ENCODE measurements at regions not wholly inside any gene's neighbourhood (a gene's known extent, or its start where the extent isn't known, plus 50 kb on each side); places are given as distances from the start of the nearest gene placed in this dataset.
"Not testable (repeated sequence)": the region's sequence is repeated elsewhere in the genome, so short reads cannot be mapped to it uniquely, and the experiment has no call there.

DNA sequence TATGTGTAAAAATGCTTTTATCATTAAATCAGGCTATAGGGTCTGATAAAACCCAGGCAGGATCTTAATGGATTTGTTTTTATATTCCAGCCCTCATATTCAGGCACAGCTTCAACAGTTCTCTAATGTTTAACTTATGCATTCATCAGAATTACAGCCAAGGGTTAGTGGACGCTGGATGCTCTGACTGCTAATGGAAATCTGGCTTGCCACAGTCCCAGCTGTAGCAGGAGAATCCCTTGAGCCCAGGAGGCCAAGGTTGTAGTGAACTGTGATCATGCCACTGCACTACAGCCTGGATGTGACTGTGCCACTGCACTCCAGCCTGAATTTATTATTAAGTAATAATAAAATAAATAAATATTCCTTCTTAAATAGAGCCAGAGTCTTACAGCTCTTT lies 98.0 kb downstream of the SLC25A46 start:
- no peak for DNase-seq (ENCODE audit: low read depth)
- TF ChIP-seq, protein P1, sequence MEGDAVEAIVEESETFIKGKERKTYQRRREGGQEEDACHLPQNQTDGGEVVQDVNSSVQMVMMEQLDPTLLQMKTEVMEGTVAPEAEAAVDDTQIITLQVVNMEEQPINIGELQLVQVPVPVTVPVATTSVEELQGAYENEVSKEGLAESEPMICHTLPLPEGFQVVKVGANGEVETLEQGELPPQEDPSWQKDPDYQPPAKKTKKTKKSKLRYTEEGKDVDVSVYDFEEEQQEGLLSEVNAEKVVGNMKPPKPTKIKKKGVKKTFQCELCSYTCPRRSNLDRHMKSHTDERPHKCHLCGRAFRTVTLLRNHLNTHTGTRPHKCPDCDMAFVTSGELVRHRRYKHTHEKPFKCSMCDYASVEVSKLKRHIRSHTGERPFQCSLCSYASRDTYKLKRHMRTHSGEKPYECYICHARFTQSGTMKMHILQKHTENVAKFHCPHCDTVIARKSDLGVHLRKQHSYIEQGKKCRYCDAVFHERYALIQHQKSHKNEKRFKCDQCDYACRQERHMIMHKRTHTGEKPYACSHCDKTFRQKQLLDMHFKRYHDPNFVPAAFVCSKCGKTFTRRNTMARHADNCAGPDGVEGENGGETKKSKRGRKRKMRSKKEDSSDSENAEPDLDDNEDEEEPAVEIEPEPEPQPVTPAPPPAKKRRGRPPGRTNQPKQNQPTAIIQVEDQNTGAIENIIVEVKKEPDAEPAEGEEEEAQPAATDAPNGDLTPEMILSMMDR (IDR thresholded peaks at IDR 0.05; ENCODE audit: low read length, missing control alignments), result no peak

DNA sequence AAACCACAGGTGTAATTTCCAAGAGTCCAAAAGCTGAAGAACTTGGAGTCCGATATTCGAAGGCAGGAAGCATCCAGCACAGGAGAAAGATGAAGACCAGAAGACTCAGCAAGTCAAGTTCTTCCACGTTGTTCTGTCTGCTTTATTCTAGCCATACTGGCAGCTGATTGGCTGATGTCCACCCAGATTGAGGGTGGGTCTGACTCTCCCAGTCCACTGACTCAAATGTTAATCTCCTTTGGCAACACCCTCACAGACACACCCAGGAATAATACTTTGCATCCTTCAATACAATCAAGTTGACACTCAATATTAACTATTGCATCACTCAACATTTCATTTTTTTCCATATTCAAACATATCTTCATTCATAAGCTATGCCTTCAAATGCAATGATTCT lies 99.5 kb downstream of the SLC25A46 start:
- not testable (repeated sequence) for DNase-seq (ENCODE audit: low read depth); H3K4me3 ChIP-seq (replicated peaks; ENCODE audit: low read depth, low read length)

More for the DNA sequence above, 98.0 kb downstream of the SLC25A46 start:
- no peak overlapping the region for H3K4me3 ChIP-seq (replicated peaks; ENCODE audit: low read depth, low read length)

DNA sequence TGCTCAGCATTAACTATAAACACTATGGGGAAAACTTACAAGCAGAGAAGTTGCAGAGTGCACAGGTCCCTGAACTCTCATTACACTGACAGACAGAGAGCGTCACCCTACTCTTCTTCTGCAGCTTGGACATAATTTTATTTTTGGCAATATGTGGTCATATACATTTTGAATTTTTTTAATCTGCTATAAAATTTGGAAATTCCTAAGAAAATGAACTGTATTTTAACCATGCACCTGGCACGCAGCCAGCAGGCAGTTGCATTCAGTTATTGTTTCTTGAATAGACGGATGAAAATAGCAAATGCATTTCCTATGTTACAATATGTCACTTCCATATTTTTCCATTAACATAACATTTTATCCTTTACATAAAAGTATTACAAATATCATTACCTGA lies 100.2 kb downstream of the SLC25A46 start:
- TF ChIP-seq, protein P1 (IDR thresholded peaks at IDR 0.05; ENCODE audit: low read length, missing control alignments), result no peak
- DNase-seq (ENCODE audit: low read depth), result peak; percentile 14
- no peak overlapping the region for H3K4me3 ChIP-seq (replicated peaks; ENCODE audit: low read depth, low read length)

DNA sequence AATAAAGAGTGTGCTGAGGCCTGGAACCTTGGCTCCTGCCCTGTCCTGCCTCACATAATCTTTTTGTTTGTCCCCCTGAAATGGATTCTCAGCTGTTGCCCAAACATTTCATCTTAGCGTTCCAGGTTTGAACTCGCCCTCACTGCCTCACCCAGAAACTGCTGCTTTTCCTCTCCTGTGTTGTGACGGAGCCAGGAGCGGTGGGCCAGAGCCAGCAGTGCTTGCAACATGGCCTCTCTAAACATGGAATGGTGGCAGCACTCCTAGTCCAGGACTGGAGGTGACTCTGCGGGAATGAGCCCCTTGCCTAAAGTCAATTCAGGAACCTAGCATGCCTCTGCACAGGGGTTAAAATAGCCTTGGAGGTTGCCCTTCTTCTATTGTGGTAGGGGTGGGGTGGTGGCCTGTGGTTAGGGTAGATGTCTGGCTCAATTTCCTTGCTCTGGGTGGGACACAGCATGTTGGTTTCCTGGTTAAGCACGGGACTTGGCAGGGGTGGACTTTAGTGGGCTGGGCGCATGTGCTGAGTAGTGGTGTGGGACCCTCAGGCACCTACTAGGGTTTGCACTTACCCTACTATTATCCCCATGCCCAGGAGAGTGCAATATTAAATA lies 101.6 kb downstream of the SLC25A46 start:
- TF ChIP-seq, protein P1 (IDR thresholded peaks at IDR 0.05; ENCODE audit: low read length, missing control alignments), result no peak
- no peak overlapping the region for H3K4me3 ChIP-seq (replicated peaks; ENCODE audit: low read depth, low read length)
- no peak for DNase-seq (ENCODE audit: low read depth)

DNA sequence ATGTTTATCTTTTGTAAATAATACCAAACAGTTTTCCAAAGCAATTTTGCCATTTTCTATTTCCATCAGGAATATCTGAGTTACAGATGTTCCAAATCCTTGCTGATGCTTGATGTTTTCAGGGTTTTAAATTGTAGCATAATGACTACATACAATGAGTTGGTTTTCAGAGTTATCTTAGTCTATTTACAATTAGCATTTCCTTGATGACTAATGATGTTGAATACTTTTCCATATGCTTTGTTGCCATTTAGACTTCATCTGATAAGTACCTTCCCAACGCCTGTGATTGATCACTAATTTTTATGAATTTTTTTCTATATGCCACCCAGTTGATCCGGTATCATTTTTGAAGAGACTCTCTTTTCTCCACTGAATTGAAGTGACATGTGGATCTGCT lies 102.3 kb downstream of the SLC25A46 start:
- TF ChIP-seq, protein P1 (IDR thresholded peaks at IDR 0.05; ENCODE audit: low read length, missing control alignments), result no peak
- H3K4me3 ChIP-seq (replicated peaks; ENCODE audit: low read depth, low read length), result no peak overlapping the region
- no peak for DNase-seq (ENCODE audit: low read depth)

DNA sequence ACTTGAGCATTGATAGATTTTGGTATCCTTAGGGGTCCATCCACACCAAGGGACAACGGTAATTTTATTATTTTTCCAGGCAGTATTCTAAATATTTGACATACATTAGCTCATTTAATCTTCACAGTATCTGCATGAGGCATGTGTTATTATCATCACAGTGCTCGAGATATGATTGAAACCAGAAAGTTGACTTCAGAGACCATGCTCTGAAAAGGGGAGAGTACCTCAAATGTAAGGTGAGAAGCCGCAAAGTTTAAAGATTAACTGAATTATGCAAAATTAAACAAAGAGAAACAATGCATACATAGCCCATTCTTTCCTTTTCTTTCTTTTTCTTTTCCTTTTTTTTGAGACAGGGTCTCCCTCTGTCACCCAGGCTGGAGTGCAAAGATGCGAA lies 104.1 kb downstream of the SLC25A46 start:
- TF ChIP-seq, protein P1 (IDR thresholded peaks at IDR 0.05; ENCODE audit: low read length, missing control alignments), result no peak
- no peak for DNase-seq (ENCODE audit: low read depth)
- no peak overlapping the region for H3K4me3 ChIP-seq (replicated peaks; ENCODE audit: low read depth, low read length)

DNA sequence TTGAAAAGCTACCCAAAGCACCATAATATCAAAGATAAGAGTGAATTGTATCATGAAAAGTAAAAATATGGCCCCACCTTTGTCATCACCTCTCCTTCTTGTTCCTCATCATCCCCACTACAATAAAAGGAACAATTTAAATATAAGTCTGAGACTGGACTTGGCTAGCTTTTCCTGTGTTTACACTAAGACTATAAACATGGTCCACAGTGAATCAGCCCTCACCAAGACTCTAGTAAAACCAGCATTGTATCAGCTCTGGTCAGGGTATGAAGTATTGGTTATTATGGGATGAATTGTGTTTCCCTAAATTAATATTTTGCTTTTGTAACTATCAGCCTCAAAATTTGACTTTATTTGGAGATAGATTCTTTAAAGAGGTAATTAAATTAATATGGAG lies 105.4 kb downstream of the SLC25A46 start:
- H3K4me3 ChIP-seq (replicated peaks; ENCODE audit: low read depth, low read length), result no peak overlapping the region
- DNase-seq (ENCODE audit: low read depth), result no peak
- TF ChIP-seq, protein P1 (IDR thresholded peaks at IDR 0.05; ENCODE audit: low read length, missing control alignments), result no peak
